Endothelial cell of umbilical vein (primary cell): ENCODE measurements at regions not wholly inside any gene's neighbourhood (a gene's known extent, or its start where the extent isn't known, plus 50 kb on each side); places are given as distances from the start of the nearest gene placed in this dataset. TPM values are rescaled to one million over a fixed set of nuclear protein-coding genes. Genes with fewer than 3 reads are reported as not detected.

Source experiments
- BruUV-seq: library from RNA; stranded (reverse); fragments of 400-500 nt; replicated peaks from 2 replicates; lab custom pipeline; 2021; lab: Mats Ljungman, UMichigan
- CTCF ChIA-PET: fragments of 300-600, 350-600 bp; sonication (Branson Sonifier 250); formaldehyde crosslinking; loops from one replicate; lab custom pipeline; 2021; ENCODE audit warnings: antibody characterized with exemption, inconsistent platforms; lab: Charles Lee
- POLR2A ChIA-PET: fragments of 300-600, 350-600 bp; sonication (Branson Sonifier 250); formaldehyde crosslinking; loops from one replicate; lab custom pipeline; 2021; ENCODE audit warnings: antibody characterized with exemption, inconsistent platforms; lab: Charles Lee
- DNase-seq: peaks from one replicate; pipeline ENCODE4 v3.0.0-alpha.2; 2011; ENCODE audit warnings: low read depth, low spot score
- FAIRE-seq: peaks from 2 replicates; lab custom pipeline; 2011; peaks lifted over from hg19 to GRCh38; lab: Jason Lieb, UNC
- H2AFZ ChIP-seq: 2 replicates; pipeline ENCODE4 v1.6.0; 2012; ENCODE audit warnings: low read depth, low read length, control low read depth, inconsistent platforms
- H3K27ac ChIP-seq: 2 replicates; pipeline ENCODE4 v1.5.1; 2011; ENCODE audit warnings: low read depth, mild to moderate bottlenecking, control low read depth, low read length, moderate library complexity; ENCODE audit not compliant: insufficient read depth
- H3K27me3 ChIP-seq, 2 experiments: 2 replicates each; pipeline versions ENCODE4 v1.6.0 to v1.6.1; 2011; ENCODE audit warnings: low read length in 2 of 2, mixed read lengths in 1 of 2; ENCODE audit not compliant: control insufficient read depth in 2 of 2, insufficient read depth in 2 of 2
- H3K36me3 ChIP-seq, 2 experiments: 2 replicates in 1 of 2; 3 replicates in 1 of 2; pipeline ENCODE4 v1.5.1; 2011; ENCODE audit warnings: low read length in 2 of 2, mild to moderate bottlenecking in 1 of 2, moderate library complexity in 1 of 2; ENCODE audit not compliant: control insufficient read depth in 2 of 2, insufficient read depth in 2 of 2; ENCODE audit errors: extremely low read depth in 1 of 2
- H3K4me1 ChIP-seq: 3 replicates; pipeline ENCODE4 v1.5.1; 2011; ENCODE audit warnings: mild to moderate bottlenecking, low read length; ENCODE audit not compliant: control insufficient read depth, insufficient read depth; ENCODE audit errors: extremely low read depth
- H3K4me2 ChIP-seq: 2 replicates; pipeline ENCODE4 v1.6.1; 2011; ENCODE audit warnings: low read length, control low read depth, mixed read lengths; ENCODE audit not compliant: insufficient read depth
- H3K4me3 ChIP-seq, 3 experiments: fragments of 200-600 bp in 1 of 3; sonication (generic), shearing (Covaris generic) in 1 of 3; replicated peaks in 1 of 3; 2 replicates each; pipeline ENCODE4 v1.5.1; 2011 to 2016; ENCODE audit warnings: control low read depth in 3 of 3, low read length in 3 of 3, mild to moderate bottlenecking in 2 of 3, inconsistent platforms in 1 of 3, low read depth in 1 of 3, moderate library complexity in 1 of 3; ENCODE audit not compliant: insufficient read depth in 1 of 3
- H3K79me2 ChIP-seq: 2 replicates; pipeline ENCODE4 v1.6.0; 2012; ENCODE audit warnings: low read length, inconsistent platforms; ENCODE audit not compliant: control insufficient read depth, insufficient read depth
- H3K9ac ChIP-seq: replicated peaks from 2 replicates; pipeline ENCODE3; 2011; ENCODE audit warnings: low read length, control low read depth; ENCODE audit not compliant: insufficient read depth; ENCODE audit errors: extremely low read depth
- H3K9me1 ChIP-seq: replicated peaks from 3 replicates; pipeline ENCODE4 v1.6.0; 2011; ENCODE audit warnings: mild to moderate bottlenecking, low read length; ENCODE audit not compliant: control insufficient read depth, insufficient read depth; ENCODE audit errors: extremely low read depth
- H3K9me3 ChIP-seq: replicated peaks from 2 replicates; pipeline ENCODE4 v1.5.1; 2012; ENCODE audit warnings: low read length, inconsistent platforms; ENCODE audit not compliant: control insufficient read depth, insufficient read depth
- H4K20me1 ChIP-seq: replicated peaks from 2 replicates; pipeline ENCODE3; 2011; ENCODE audit warnings: mild to moderate bottlenecking, low read length; ENCODE audit not compliant: control insufficient read depth, insufficient read depth; ENCODE audit errors: extremely low read depth
- EZH2 ChIP-seq: IDR thresholded peaks from 2 replicates; pipeline ENCODE4 v1.6.1; 2012; ENCODE audit warnings: borderline replicate concordance, low read depth, mild to moderate bottlenecking, moderate library complexity, low read length, inconsistent platforms; ENCODE audit not compliant: severe bottlenecking
- FOS ChIP-seq: IDR thresholded peaks from 2 replicates; pipeline ENCODE4 v1.6.1; 2011; ENCODE audit warnings: mild to moderate bottlenecking, low read length, moderate library complexity, borderline replicate concordance; ENCODE audit not compliant: insufficient read depth
- GATA2 ChIP-seq: IDR thresholded peaks from 2 replicates; pipeline ENCODE4 v1.7.0; 2011; ENCODE audit warnings: low read depth, mild to moderate bottlenecking, moderate library complexity, mixed read lengths, low read length; ENCODE audit not compliant: insufficient read length, insufficient read depth
- JUN ChIP-seq: IDR thresholded peaks from 2 replicates; pipeline ENCODE4 v1.6.1; 2011; ENCODE audit warnings: borderline replicate concordance, low read depth; ENCODE audit not compliant: insufficient read length, insufficient read depth
- MYC ChIP-seq: IDR thresholded peaks from one replicate; pipeline ENCODE4 v1.6.1; 2011; ENCODE audit warnings: mild to moderate bottlenecking, low read depth, low read length
- POLR2A ChIP-seq: IDR thresholded peaks from 2 replicates; pipeline ENCODE4 v1.6.1; 2012; ENCODE audit warnings: low read depth, mild to moderate bottlenecking, control low read depth, low read length
- POLR2AphosphoS5 ChIP-seq: IDR thresholded peaks from 2 replicates; pipeline ENCODE4 v1.6.1; 2012; ENCODE audit warnings: low read depth, mild to moderate bottlenecking, control low read depth, low read length, moderate library complexity; ENCODE audit not compliant: insufficient read depth
- dilution Hi-C: fragments of 300-500 bp; cut with MboI; formaldehyde crosslinking; loops from one replicate; pipeline ENCODE4 v1.15.0; 2019; ENCODE audit warnings: low sequenced_read_pairs; ENCODE audit not compliant: extremely low pct_ligation_motif_present
- intact Hi-C: fragments of 100-400 bp; cut with micrococcal nuclease; formaldehyde crosslinking; loops from one replicate; pipeline ENCODE4 v1.10.0; 2022
- small RNA-seq: library from RNA; depleted of rRNA; stranded (forward); fragments of <200 nt; gene quantifications from one replicate; pipeline ENCODE3, GENCODE V24; 2012; ENCODE audit warnings: low replicate concordance, low read depth; ENCODE audit not compliant: insufficient read depth, insufficient read length
- TF ChIP-seq, protein P1 (sequence below): IDR thresholded peaks from 2 replicates; pipeline ENCODE4 v1.6.1; 2011; ENCODE audit not compliant: insufficient read depth, insufficient read length

DNA sequence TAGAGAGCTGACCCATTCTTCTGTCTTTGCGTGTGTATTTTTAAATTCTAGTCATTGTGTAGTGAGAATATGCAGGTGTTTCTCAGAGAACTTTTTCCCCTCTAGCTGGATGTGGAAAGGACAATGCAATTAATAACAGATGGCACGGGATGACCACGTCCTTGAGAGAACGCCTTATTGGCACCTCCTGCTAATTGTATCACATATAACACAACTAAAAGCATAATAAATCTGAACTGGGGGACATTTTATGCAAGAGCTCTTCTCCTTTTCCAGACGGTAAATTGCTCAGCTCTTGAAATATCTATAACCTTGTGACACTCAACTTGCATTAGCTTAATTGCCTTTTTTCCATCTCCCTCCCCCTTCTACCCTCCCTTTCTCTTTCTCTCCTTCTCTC lies 62.9 kb upstream of the IZUMO3 start:
- Histone ChIP-seq H2AFZ (no peak overlapping the region), H3K9me3 (no peaks in the 10 kb centered on the region), H4K20me1 (no peaks in the 10 kb centered on the region), H3K36me3 (no peaks in the 10 kb centered on the region), H3K4me1 (no peaks in the 10 kb centered on the region), H3K9ac (no peak overlapping the region), H3K9me1 (no peaks in the 10 kb centered on the region), H3K79me2 (no peaks in the 10 kb centered on the region), H3K4me2 (no peak overlapping the region), H3K27ac (no peak overlapping the region), H3K4me3 (no peak overlapping the region), H3K27me3 (no peaks in the 10 kb centered on the region)
- TF ChIP-seq JUN: no peak
- ChIA-PET POLR2A (no interaction called here), CTCF (interaction anchor here (1.2 kb wide), 1 partner anchor 9 kb away, joined by 3 read pairs; no protein-coding TSS in a partner anchor)
- dilution Hi-C loops: no loop called here
- intact Hi-C loops: no loop called here
- FAIRE-seq (no peak), DNase-seq (no peak)
- BruUV-seq: no TSS peak

DNA sequence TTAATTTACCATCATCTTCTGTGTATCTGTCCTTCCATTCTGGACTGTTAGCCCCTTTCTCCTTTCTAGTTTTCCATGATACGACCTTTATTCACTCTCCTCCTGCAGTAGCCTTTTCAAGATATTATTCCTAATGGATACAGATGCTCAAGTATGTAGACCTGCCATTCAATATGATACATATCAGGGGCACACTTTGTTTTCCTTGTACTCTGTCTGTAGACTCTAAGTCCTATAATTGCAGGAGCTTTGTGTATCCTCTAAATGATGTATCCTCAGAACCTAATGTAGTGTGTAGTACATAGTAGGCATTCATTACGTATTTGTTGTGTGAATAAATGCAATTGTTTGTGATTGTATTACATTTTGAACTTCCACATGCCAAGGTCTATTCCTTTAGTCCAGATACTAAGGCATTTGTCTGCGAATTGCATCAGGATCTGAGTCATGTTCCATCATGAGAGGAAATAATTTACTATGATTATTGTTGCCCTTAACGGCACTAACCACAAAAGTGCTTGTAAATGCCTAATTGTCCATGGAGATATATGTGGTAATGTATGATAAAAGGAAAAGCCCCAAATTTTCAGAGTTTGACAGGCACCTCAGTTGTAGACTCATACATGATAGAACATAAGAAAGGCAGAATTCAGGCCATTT lies 57.1 kb upstream of the IZUMO3 start:
- Histone ChIP-seq H3K79me2 (no peaks in the 10 kb centered on the region), H3K27me3 (no peaks in the 10 kb centered on the region), H4K20me1 (no peaks in the 10 kb centered on the region), H3K4me2 (no peak overlapping the region), H3K9me3 (no peaks in the 10 kb centered on the region), H3K4me3 (no peak overlapping the region), H2AFZ (no peak overlapping the region), H3K27ac (no peak overlapping the region), H3K4me1 (no peaks in the 10 kb centered on the region), H3K9me1 (no peaks in the 10 kb centered on the region), H3K36me3 (no peaks in the 10 kb centered on the region), H3K9ac (no peak overlapping the region)
- DNase-seq: no peak
- no peak for TF ChIP-seq EZH2
- no peak for TF ChIP-seq GATA2
- TF ChIP-seq POLR2A: no peak
- no peak for TF ChIP-seq POLR2AphosphoS5
- TF ChIP-seq JUN: no peak
- no peak for TF ChIP-seq FOS
- TF ChIP-seq, protein P1, sequence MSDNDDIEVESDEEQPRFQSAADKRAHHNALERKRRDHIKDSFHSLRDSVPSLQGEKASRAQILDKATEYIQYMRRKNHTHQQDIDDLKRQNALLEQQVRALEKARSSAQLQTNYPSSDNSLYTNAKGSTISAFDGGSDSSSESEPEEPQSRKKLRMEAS: no peak
- TF ChIP-seq MYC: no peak
- POLR2A ChIA-PET: no interaction called here
- dilution Hi-C loops: no loop called here
- CTCF ChIA-PET: interaction anchor here (0.6 kb wide), 1 partner anchor 220 kb away, joined by 3 read pairs; no protein-coding TSS in a partner anchor
- FAIRE-seq: no peak
- intact Hi-C loops: no loop called here
- BruUV-seq: no TSS peak

Small RNA genes lying in the stretch of these regions (small RNA-seq; reads per million reads assigned to genes)
- gene RMRPP5: not detected
